Suppressor macrophage treated with lipopolysaccharide for 4 hours (primary cell): ENCODE measurements at regions not wholly inside any gene's neighbourhood (a gene's known extent, or its start where the extent isn't known, plus 50 kb on each side); places are given as distances from the start of the nearest gene placed in this dataset.
A peak's percentile ranks its signal among the peaks of the same experiment; 100 is the strongest.

ENCODE experiments used
- DNase-seq: peaks from one replicate; pipeline ENCODE4 v3.0.0-alpha.2; 2020

GRCh38 chr2:172658945-172659344 lies 76.7 kb upstream of the RAPGEF4 start:
- DNase-seq = no peak

- DNase-seq = no peak
Measured at GRCh38 chr2:172662099-172662498, 73.5 kb upstream of the RAPGEF4 start.

GRCh38 chr2:172664766-172665165 lies 70.9 kb upstream of the RAPGEF4 start:
- no peak for DNase-seq

GRCh38 chr2:172667581-172668325 lies 67.9 kb upstream of the RAPGEF4 start:
- DNase-seq = no peak

GRCh38 chr2:172671501-172671900 lies 64.1 kb upstream of the RAPGEF4 start:
- no peak for DNase-seq

GRCh38 chr2:172672114-172672513 lies 63.5 kb upstream of the RAPGEF4 start:
- DNase-seq = no peak

GRCh38 chr2:172673056-172673683 lies 62.5 kb upstream of the RAPGEF4 start:
- DNase-seq = no peak

- DNase-seq = peak; percentile 47
Measured at GRCh38 chr2:172674034-172674967, 61.3 kb upstream of the RAPGEF4 start.

- DNase-seq = no peak
Measured at GRCh38 chr2:172674968-172675303, 60.7 kb upstream of the RAPGEF4 start.

- DNase-seq = no peak
Measured at GRCh38 chr2:172677363-172677762, 58.3 kb upstream of the RAPGEF4 start.

- no peak for DNase-seq
Measured at GRCh38 chr2:172680436-172681068, 55.1 kb upstream of the RAPGEF4 start.

- no peak for DNase-seq
Measured at GRCh38 chr2:172685467-172685866, 50.2 kb upstream of the RAPGEF4 start.
